Thyroid gland (tissue), 4 donors: ENCODE measurements at regions not wholly inside any gene's neighbourhood (a gene's known extent, or its start where the extent isn't known, plus 50 kb on each side); places are given as distances from the start of the nearest gene placed in this dataset.

ENCODE experiments used
- POLR2A ChIP-seq, 2 donors: fragments of 450-650 bp; IDR thresholded peaks; one replicate each; pipeline ENCODE4 v1.6.1; 2017; ENCODE audit warnings: antibody characterized with exemption in 2 of 2, mild to moderate bottlenecking in 2 of 2, moderate library complexity in 1 of 2
- TF ChIP-seq, protein P1 (sequence below), 6 experiments: fragments of 200-600 bp in 3 of 6; fragments of 450-650 bp in 3 of 6; sonication (generic) in 3 of 6; IDR thresholded peaks; one replicate each; pipeline ENCODE4 v1.5.1; 2016 to 2019; ENCODE audit warnings: antibody characterized with exemption in 6 of 6, mild to moderate bottlenecking in 2 of 6, inconsistent platforms in 1 of 6, moderate library complexity in 1 of 6

DNA sequence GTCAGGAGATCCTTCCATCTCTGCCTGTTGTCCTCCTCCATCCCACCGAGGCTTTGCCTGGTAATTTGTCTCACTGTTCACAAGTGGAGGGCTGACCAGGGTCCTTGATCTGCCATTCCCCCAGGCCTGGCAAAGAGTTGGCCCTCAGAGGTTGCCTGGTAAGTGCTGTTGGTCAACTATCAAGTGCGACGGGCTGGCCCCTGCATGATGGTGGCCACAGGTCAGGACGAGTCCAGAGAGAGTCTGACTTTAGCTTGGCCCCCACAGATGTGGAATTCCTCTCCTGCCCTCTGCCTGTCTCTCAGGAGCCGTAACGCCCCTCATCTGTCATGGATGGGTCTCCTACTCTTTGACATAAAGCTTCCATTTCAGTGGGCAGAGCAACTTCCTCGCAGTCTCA is 97.3 kb upstream of the SMIM21 start:
- TF ChIP-seq, protein P1, sequence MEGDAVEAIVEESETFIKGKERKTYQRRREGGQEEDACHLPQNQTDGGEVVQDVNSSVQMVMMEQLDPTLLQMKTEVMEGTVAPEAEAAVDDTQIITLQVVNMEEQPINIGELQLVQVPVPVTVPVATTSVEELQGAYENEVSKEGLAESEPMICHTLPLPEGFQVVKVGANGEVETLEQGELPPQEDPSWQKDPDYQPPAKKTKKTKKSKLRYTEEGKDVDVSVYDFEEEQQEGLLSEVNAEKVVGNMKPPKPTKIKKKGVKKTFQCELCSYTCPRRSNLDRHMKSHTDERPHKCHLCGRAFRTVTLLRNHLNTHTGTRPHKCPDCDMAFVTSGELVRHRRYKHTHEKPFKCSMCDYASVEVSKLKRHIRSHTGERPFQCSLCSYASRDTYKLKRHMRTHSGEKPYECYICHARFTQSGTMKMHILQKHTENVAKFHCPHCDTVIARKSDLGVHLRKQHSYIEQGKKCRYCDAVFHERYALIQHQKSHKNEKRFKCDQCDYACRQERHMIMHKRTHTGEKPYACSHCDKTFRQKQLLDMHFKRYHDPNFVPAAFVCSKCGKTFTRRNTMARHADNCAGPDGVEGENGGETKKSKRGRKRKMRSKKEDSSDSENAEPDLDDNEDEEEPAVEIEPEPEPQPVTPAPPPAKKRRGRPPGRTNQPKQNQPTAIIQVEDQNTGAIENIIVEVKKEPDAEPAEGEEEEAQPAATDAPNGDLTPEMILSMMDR (IDR thresholded peaks at IDR 0.05), result no peak
- no peak for TF ChIP-seq POLR2A (IDR thresholded peaks at IDR 0.05)
